NCI-H226 (cell line): ENCODE measurements at regions not wholly inside any gene's neighbourhood (a gene's known extent, or its start where the extent isn't known, plus 50 kb on each side); places are given as distances from the start of the nearest gene placed in this dataset.

Experiments used
- DNase-seq: peaks from one replicate; pipeline ENCODE4 v3.0.0-alpha.2; 2015

DNA sequence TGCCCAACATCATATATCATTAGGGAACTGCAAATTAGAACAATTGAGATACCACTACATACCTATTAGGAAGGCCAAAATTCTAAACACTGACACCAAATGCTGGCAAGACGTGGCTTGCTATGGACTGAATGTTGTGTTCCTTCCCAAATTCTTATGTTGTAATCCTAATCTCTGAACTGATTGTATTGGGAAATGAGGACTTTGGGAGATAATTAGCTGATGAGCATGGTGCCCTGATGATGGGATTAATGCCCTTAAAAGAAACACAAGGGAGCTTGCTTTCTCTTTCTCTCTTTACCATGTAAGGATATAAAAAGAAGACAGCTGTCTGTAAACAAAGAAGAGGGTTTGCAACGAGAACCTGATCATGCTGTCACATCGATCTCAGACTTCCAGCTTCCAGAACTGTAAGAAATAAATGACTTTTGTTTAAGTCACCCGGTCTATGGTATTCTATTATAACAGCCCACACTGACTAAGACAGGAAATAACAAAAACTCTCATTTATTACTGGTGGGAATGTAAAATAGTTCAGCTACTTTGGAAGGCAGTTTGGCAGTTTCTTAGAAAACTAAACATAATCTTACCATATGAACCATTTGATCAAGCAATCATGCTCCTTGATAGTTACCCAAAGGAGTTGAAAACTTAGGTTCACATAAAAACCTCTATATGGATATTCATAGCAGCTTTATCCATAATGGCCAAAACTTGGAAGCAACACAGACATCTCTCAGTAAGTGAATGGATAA, 458.3 kb upstream of the CBLB start:
- no peak for DNase-seq

GRCh38 chr3:106327696-106328025, 458.8 kb upstream of the CBLB start:
- DNase-seq: no peak

DNA sequence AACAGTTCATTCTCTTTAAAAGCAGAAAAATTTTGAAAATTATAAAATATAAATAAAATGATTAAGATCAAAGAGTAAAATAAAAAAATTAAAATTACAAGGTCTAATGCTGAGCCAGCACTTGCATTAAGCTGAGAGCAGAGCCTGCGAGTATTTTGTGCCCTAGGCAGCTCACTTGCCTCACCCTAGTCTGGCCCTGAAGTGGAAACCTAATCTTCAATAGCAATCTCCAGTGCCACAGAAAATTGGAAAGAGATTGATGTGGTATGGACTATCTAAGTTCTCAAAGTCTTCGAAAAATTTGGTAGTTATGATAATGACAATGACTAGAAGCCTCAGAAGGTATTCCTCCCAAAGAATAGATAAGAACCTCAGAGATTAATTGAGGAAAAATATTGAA, 459.4 kb upstream of the CBLB start:
- DNase-seq: no peak

DNA sequence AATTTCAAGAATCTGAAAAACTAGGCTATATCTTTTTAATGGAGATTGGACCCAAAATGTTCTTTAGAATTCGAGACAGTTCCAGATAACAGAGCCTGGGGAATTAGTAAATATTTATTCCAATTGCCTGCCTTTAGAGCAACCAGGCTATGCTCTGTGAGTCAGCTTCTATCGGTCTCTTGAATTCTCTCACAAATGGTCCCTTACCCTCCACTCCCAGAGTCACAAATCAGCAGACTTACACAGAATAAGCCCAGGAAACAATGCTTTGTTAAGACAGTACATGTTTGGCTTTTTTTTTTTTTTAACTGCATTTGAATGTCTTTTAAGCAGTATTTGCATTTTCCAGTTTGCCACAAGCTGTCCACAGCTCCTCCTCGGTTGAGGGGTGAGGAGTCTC, 460.7 kb upstream of the CBLB start:
- DNase-seq: no peak

DNA sequence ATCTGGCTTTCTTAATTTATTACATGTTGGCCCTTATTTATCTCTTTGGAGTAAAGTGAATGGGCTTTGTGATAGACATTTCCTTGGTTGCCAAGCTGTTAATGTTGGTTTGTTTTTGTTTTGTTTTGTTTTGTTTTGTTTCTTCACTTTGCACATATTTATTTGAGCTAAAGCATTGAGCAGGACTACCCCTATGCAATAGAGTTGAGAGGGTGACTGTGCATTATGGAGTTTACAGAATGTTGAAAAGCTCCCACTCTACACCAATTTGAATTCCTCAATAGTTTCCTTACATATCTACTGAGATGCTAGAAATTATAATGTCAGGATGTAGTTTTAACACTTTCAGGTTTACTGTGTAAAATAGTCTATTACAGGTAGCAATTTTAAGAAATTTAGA, 462.8 kb upstream of the CBLB start:
- DNase-seq: no peak

DNA sequence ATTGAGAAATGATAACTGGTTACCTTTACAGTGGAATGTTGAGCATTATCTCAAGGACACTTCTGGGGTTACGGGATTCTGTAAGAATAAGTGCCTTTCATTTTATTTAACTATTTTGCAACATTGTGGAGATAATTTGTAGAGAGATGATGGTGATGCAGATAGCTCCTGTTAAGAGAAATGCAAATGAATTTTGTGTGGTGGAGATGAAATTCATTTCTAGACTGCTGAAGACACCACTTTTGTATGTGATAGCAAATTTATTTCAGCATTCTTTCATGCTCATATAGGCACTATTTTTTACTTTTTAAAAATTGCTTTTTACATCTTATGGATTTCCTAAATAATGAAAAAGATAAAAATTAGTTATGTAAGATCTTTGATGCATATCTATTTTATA, 463.3 kb upstream of the CBLB start:
- no peak for DNase-seq

DNA sequence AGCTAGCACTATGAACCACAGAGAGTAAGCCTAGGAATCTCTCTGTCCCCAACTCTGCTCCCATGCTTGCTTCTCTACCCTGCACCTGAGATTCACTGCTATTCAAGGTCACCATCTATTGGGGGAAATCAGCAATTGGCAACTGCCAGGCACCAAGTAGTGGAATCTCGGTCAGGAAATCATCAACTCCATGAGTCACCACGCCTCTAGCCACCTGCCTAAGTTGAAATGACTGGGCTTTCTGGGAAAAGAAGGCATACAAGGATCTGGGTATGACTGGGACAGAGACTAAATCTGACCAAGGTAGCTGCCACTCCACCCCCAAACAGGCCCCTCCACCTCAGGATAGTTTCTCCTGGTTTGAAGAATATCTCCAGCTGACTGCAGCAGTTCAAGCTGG, 464.1 kb upstream of the CBLB start:
- DNase-seq: peak; percentile 57

DNA sequence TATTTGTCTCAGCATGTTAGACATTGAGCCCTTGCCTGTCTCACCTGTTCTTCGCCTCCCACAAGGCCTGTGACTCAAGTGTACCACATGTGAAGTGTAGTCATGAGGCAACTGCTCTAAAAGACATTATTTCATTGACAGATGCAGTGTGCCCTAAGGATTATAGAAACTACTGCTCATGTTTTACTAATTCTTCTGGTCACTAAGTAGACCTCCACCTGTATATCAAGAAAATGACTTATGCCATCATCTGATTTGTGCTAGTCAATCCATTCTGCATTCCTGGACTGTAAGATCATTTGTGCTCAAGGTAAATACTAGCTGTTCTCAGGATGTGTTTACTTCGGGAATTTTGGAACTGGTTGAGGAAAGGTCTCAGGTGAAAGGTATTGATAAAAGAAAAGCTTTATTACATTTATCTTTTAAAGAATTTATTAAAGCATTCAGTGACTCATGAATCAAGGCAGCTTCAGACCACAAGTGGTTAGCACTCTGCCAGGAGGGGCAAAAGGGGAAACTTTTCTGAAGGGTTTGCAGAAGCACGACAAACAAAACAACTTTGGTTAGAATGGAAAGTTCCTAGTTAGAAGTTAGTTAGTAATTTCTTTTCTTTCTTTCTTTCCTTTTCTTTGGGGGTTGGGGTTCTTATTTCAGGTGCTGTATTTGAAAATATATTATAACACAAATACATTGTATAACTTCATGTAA, 465.3 kb upstream of the CBLB start:
- DNase-seq: peak; percentile 34

DNA sequence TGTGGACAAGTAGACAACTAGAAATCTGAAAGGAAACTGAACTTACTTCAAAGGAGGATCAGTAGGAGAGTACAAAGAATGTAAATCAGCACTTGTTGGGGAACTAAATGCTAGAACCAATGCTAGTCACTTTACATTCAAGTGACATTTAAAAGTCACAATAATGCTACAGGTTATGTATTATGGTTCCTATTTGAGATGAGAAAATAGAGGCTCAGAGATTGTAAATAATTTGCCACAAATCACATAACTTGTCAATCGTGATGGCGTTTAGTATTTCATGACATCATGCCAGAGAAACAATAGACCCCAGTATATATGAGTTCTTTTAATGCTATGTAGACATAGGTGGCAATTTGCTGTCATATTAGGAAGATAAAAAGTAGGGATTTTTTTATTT, 467.8 kb upstream of the CBLB start:
- no peak for DNase-seq

DNA sequence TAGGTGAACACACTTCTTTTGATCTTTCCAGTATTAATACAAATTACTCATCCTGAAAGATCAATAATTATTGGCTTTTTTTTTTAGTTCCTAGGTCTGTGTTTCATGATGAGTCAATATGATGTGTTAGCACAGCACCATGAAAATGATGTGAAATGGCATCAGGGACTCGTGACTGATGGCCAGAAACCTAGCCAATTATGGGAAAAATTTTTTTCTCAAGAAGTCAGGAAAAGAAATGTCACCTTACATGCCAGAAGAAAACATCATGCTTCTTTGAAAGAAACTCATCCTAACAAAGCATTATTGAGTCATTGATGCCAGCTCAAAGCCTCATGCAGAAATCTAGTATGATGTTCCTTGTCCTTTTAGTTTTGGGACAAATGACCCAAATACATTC, 468.3 kb upstream of the CBLB start:
- DNase-seq: no peak

- DNase-seq: no peak
These were observed 469.9 kb upstream of the CBLB start for GRCh38 chr3:106338582-106339214.

- peak; percentile 26 for DNase-seq
These were observed 470.7 kb upstream of the CBLB start for GRCh38 chr3:106339551-106339950.

- no peak for DNase-seq
These were observed 472.3 kb upstream of the CBLB start for GRCh38 chr3:106341087-106341486.

DNA sequence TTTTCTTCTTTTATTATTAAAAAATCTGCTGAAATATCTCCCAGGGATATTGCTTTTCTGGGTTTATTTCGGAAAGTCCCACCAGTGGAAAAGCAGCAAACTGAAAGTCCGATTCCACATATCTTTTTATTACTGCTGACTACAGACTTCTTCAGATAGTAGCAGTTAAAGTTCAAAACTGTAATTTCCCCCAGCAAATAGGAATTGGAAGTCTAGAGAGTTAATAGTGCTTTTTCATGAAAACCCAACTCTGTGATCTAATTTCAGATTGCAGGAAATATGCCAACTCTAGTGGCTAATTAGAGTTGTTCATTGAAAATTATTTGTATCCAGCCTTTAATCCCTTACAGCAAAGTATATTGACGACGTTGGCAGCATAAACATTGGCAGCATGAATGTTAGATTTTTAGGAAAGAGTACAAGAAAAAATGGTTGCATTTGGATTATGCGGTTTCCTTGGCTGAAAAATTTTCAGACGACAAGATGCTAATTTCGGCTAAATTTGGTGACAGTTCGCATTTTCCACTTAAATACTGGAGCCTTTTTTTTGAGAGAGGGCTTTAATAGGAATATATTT, 472.9 kb upstream of the CBLB start:
- DNase-seq: no peak

DNA sequence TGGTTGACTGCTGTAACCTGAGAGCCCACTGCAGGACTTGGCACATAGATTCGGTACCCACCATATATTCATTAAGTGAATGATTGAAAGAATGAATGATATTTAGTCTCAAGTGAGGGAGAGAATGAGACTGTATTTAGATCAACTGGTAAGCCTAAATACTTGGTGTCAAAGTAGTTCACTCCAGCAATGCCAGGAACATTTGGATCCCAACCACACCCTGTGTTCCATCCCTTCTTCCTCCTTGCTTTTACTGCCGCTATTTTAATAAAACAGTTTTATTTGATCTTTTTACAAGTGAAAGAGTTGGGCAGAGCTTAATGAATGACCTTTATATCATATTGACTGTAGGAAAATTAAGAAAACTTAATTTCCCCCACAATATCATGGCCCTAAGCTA, 473.6 kb upstream of the CBLB start:
- no peak for DNase-seq

- no peak for DNase-seq
These were observed 475.0 kb upstream of the CBLB start for GRCh38 chr3:106343811-106344210.

DNA sequence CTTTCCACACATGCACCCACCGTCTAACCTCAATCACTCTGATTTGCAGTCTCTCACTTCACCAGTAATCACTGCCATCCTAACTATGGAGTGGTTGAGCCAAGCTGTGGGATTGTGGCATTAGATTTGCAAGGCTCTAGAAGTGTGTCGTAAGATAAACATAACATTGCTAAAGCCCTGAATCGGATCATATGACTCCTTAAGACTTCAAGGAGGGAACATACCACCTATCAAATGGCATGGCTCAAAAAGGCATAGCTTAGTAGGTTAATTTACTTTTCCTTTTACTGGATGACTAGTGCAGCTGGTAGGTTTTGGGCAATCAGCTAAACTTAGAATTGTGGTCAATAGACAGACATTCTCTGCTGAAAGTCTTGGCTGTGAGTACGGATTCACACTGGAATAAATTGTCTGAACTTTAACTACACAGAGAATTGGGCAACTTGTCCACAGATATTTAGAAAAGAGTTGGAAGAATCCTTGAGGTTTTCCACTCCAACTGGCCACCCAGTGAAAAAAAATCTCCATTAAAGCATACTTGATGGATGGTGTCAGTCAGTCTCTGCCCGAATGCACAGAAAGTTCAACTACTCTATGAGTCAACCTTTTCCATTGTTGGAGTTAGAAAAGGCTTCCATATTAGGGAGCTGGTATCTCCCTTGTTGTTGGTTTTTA, 476.7 kb upstream of the CBLB start:
- peak; percentile 93 for DNase-seq

GRCh38 chr3:106347350-106347749, 478.5 kb upstream of the CBLB start:
- DNase-seq: no peak

GRCh38 chr3:106348139-106348690, 479.4 kb upstream of the CBLB start:
- no peak for DNase-seq

DNA sequence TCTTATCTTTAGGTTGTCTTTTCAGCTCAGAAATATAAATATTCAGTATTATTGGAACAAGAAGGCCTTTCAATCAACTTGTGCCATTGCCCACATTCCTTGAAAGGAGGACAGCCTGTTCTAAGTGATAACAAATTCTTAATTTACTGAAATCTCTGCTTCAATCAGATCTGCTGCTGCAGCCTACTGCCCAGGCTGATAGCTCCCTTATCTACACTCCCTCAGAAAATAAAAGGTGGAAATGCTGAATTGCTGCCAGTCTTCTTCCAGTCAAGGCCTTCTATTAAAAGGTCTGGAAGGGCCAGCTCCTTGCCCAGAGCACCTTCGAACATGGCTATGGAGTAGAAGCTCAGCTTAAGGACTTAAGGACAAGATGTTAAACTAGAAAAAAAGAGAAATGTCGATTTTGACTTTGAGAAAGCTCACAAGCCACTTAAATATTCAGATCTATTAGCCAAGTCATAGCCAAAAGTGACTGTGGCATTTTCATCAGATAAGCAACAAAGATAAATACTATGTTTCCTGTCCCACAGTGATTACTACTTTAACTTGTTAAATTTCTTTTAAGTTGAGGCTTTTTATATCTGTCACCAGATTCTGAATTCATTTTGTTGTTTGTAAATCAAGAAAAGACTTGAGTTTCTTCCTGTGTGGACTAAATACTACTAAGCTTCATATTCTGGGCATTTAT, 480.5 kb upstream of the CBLB start:
- DNase-seq: peak; percentile 48

- DNase-seq: no peak
These were observed 487.1 kb upstream of the CBLB start for GRCh38 chr3:106355873-106356272.

- no peak for DNase-seq
These were observed 490.9 kb upstream of the CBLB start for GRCh38 chr3:106359692-106360091.
